SK-N-SH treated with all-trans-retinoic acid at 6 μM for 48 hours (cell line): ENCODE measurements at regions not wholly inside any gene's neighbourhood (a gene's known extent, or its start where the extent isn't known, plus 50 kb on each side); places are given as distances from the start of the nearest gene placed in this dataset.

ENCODE experiments used
- ATAC-seq: fragments of 200-7000 bp; cut with Tn5 transposase; 3 replicates; pipeline ENCODE4 v1.9.1; 2020; ENCODE audit warnings: mild to moderate bottlenecking, moderate library complexity
- ARNTL ChIP-seq: fragments of 450-650 bp; formaldehyde crosslinking; IDR thresholded peaks from 2 replicates; pipeline ENCODE4 v1.5.0; 2020; ENCODE audit warnings: low read depth, mild to moderate bottlenecking, moderate library complexity, borderline replicate concordance
- BACH2 ChIP-seq: fragments of 250-450 bp; sonication (Bioruptor Pico); IDR thresholded peaks from 2 replicates; pipeline ENCODE4 v1.9.0; 2021; ENCODE audit warnings: mild to moderate bottlenecking, borderline replicate concordance
- CSDC2 ChIP-seq: fragments of 250-450 bp; sonication (Bioruptor Pico); IDR thresholded peaks from 2 replicates; pipeline ENCODE4 v1.5.0; 2020; ENCODE audit warnings: mild to moderate bottlenecking, moderate library complexity
- ESRRG ChIP-seq: fragments of 250-450 bp; sonication (Bioruptor Pico); IDR thresholded peaks from 2 replicates; pipeline ENCODE4 v1.6.1; 2021; ENCODE audit warnings: mild to moderate bottlenecking
- GLIS3 ChIP-seq: fragments of 250-450 bp; sonication (Bioruptor Pico); IDR thresholded peaks from 2 replicates; pipeline ENCODE4 v1.5.0; 2020; ENCODE audit warnings: mild to moderate bottlenecking, moderate library complexity
- ISL1 ChIP-seq: fragments of 250-450 bp; sonication (Bioruptor Pico); IDR thresholded peaks from 2 replicates; pipeline ENCODE4 v2.1.2; 2022; ENCODE audit warnings: mild to moderate bottlenecking, moderate library complexity
- RARB ChIP-seq: fragments of 250-450 bp; sonication (Bioruptor Pico); IDR thresholded peaks from 2 replicates; pipeline ENCODE4 v1.8.0; 2021; ENCODE audit warnings: mild to moderate bottlenecking, moderate library complexity
- SNAI2 ChIP-seq: fragments of 250-450 bp; sonication (Bioruptor Pico); IDR thresholded peaks from 2 replicates; pipeline ENCODE4 v1.5.0; 2020; ENCODE audit warnings: mild to moderate bottlenecking, moderate library complexity
- TOX ChIP-seq: fragments of 250-450 bp; sonication (Bioruptor Pico); IDR thresholded peaks from 2 replicates; pipeline ENCODE4 v1.8.0; 2021; ENCODE audit warnings: mild to moderate bottlenecking, moderate library complexity, borderline replicate concordance
- ZC3H10 ChIP-seq: fragments of 250-450 bp; sonication (Bioruptor Pico); IDR thresholded peaks from 2 replicates; pipeline ENCODE4 v1.5.1; 2021; ENCODE audit warnings: mild to moderate bottlenecking, moderate library complexity
- ZFP3 ChIP-seq: fragments of 250-450 bp; sonication (Bioruptor Pico); IDR thresholded peaks from 2 replicates; pipeline ENCODE4 v1.5.0; 2020; ENCODE audit warnings: mild to moderate bottlenecking, moderate library complexity
- ZNF70 ChIP-seq: fragments of 450-650 bp; formaldehyde crosslinking; IDR thresholded peaks from 2 replicates; pipeline ENCODE4 v1.5.0; 2020; ENCODE audit warnings: mild to moderate bottlenecking, moderate library complexity
- ZNF8 ChIP-seq: fragments of 450-650 bp; formaldehyde crosslinking; IDR thresholded peaks from 2 replicates; pipeline ENCODE4 v1.5.0; 2020; ENCODE audit warnings: mild to moderate bottlenecking, moderate library complexity
- TF ChIP-seq, protein P1 (sequence below): fragments of 250-450 bp; sonication (Bioruptor Pico); IDR thresholded peaks from 2 replicates; pipeline ENCODE4 v1.5.0; 2020; ENCODE audit warnings: mild to moderate bottlenecking, moderate library complexity
- TF ChIP-seq, protein P2 (sequence below): fragments of 250-450 bp; sonication (Bioruptor Pico); IDR thresholded peaks from 2 replicates; pipeline ENCODE4 v1.5.1; 2021; ENCODE audit warnings: mild to moderate bottlenecking, moderate library complexity
- TF ChIP-seq, protein P3 (sequence below): fragments of 250-450 bp; sonication (Bioruptor Pico); IDR thresholded peaks from 2 replicates; pipeline ENCODE4 v1.8.0; 2020; ENCODE audit warnings: mild to moderate bottlenecking, moderate library complexity, borderline replicate concordance
- TF ChIP-seq, protein P4 (sequence below): fragments of 250-450 bp; sonication (Bioruptor Pico); IDR thresholded peaks from 2 replicates; pipeline ENCODE4 v1.8.0; 2021; ENCODE audit warnings: low read depth, mild to moderate bottlenecking, moderate library complexity, borderline replicate concordance
- TF ChIP-seq, protein P5 (sequence below): fragments of 250-450 bp; sonication (Bioruptor Pico); IDR thresholded peaks from 2 replicates; pipeline ENCODE4 v1.5.1; 2020; ENCODE audit warnings: low read depth, mild to moderate bottlenecking, moderate library complexity

DNA sequence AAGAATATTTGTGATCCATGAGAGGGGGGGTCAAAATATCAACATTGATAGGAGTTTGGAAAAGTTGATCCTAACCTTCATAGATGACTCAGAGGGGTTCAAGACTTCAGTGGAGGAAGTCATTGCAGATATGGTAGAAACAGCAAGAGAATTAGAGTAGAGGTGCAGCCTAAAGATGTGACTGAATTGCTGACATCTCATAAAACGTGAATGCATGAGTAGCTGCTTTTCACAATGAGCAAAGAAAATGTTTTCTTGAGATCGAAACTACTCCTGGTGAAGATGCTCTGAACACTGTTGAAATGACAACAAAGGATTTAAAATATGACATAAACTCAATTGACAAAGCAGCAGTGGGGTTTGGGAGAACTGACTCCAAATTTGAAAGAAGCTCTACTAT is 700.7 kb upstream of the FZD8 start:
- ATAC-seq, result no peak

DNA sequence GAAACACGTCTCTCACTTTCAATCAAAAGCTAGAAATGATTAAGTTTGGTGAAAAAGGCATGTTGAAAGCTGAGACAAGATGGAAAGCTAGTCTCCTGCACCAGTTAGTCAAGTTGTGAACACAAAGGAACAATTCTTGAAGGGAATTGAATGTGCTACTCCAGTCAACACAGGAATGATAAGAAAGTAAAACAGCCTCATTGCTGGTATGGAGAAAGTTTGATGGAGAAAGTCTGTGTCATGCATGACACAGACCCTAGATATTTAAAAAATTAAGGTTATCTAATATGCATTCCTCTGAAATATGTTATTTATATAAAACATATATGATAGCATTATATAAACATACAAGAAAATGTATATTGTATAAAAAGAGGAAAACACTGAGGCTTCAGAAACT is 699.4 kb upstream of the FZD8 start:
- TF ChIP-seq ZNF8 (CRISPR knock-in tag), result no peak
- no peak for TF ChIP-seq ZFP3 (CRISPR knock-in tag)
- TF ChIP-seq, protein P1, sequence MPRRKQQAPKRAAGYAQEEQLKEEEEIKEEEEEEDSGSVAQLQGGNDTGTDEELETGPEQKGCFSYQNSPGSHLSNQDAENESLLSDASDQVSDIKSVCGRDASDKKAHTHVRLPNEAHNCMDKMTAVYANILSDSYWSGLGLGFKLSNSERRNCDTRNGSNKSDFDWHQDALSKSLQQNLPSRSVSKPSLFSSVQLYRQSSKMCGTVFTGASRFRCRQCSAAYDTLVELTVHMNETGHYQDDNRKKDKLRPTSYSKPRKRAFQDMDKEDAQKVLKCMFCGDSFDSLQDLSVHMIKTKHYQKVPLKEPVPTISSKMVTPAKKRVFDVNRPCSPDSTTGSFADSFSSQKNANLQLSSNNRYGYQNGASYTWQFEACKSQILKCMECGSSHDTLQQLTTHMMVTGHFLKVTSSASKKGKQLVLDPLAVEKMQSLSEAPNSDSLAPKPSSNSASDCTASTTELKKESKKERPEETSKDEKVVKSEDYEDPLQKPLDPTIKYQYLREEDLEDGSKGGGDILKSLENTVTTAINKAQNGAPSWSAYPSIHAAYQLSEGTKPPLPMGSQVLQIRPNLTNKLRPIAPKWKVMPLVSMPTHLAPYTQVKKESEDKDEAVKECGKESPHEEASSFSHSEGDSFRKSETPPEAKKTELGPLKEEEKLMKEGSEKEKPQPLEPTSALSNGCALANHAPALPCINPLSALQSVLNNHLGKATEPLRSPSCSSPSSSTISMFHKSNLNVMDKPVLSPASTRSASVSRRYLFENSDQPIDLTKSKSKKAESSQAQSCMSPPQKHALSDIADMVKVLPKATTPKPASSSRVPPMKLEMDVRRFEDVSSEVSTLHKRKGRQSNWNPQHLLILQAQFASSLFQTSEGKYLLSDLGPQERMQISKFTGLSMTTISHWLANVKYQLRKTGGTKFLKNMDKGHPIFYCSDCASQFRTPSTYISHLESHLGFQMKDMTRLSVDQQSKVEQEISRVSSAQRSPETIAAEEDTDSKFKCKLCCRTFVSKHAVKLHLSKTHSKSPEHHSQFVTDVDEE (CRISPR knock-in tag), result no peak
- TF ChIP-seq BACH2 (CRISPR knock-in tag), result no peak
- TF ChIP-seq, protein P2, sequence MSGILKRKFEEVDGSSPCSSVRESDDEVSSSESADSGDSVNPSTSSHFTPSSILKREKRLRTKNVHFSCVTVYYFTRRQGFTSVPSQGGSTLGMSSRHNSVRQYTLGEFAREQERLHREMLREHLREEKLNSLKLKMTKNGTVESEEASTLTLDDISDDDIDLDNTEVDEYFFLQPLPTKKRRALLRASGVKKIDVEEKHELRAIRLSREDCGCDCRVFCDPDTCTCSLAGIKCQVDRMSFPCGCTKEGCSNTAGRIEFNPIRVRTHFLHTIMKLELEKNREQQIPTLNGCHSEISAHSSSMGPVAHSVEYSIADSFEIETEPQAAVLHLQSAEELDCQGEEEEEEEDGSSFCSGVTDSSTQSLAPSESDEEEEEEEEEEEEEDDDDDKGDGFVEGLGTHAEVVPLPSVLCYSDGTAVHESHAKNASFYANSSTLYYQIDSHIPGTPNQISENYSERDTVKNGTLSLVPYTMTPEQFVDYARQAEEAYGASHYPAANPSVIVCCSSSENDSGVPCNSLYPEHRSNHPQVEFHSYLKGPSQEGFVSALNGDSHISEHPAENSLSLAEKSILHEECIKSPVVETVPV, result no peak
- TF ChIP-seq ARNTL (CRISPR knock-in tag), result no peak
- TF ChIP-seq TOX, result no peak
- no peak for ATAC-seq

More for the DNA sequence above, 700.7 kb upstream of the FZD8 start:
- TF ChIP-seq ISL1 (CRISPR knock-in tag) (no peak), TOX (no peak), ARNTL (CRISPR knock-in tag) (no peak), CSDC2 (CRISPR knock-in tag) (no peak), ZC3H10 (CRISPR knock-in tag) (no peak), GLIS3 (no peak), SNAI2 (CRISPR knock-in tag) (no peak)
- TF ChIP-seq, protein P3, sequence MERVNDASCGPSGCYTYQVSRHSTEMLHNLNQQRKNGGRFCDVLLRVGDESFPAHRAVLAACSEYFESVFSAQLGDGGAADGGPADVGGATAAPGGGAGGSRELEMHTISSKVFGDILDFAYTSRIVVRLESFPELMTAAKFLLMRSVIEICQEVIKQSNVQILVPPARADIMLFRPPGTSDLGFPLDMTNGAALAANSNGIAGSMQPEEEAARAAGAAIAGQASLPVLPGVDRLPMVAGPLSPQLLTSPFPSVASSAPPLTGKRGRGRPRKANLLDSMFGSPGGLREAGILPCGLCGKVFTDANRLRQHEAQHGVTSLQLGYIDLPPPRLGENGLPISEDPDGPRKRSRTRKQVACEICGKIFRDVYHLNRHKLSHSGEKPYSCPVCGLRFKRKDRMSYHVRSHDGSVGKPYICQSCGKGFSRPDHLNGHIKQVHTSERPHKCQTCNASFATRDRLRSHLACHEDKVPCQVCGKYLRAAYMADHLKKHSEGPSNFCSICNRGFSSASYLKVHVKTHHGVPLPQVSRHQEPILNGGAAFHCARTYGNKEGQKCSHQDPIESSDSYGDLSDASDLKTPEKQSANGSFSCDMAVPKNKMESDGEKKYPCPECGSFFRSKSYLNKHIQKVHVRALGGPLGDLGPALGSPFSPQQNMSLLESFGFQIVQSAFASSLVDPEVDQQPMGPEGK (CRISPR knock-in tag), result no peak

DNA sequence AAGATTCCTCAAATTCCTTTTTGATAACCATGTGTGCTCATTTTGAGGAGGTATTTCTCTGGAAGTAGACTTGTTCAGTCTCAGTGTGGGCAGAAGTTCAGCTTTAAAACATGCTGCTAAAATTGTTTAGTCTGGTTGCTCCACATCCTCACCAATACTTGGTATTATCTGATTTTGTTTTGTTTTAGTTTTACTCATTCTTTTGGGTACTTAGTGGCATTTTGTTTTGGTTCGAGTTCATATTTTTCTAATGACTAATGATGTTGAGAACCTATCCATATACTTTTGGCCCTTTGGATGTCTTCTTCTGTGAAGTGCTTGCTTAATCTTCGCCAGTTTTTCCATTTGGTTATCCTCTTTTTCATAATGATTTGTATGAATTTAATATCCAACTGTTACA is 694.2 kb upstream of the FZD8 start:
- no peak for ATAC-seq
- TF ChIP-seq BACH2 (CRISPR knock-in tag) (no peak), RARB (CRISPR knock-in tag) (no peak), ARNTL (CRISPR knock-in tag) (no peak), ZNF70 (no peak), ISL1 (CRISPR knock-in tag) (no peak), ESRRG (no peak), ZFP3 (CRISPR knock-in tag) (no peak), GLIS3 (no peak), CSDC2 (CRISPR knock-in tag) (no peak), ZNF8 (CRISPR knock-in tag) (no peak)
- TF ChIP-seq, protein P1 (CRISPR knock-in tag), result no peak
- TF ChIP-seq, protein P4, sequence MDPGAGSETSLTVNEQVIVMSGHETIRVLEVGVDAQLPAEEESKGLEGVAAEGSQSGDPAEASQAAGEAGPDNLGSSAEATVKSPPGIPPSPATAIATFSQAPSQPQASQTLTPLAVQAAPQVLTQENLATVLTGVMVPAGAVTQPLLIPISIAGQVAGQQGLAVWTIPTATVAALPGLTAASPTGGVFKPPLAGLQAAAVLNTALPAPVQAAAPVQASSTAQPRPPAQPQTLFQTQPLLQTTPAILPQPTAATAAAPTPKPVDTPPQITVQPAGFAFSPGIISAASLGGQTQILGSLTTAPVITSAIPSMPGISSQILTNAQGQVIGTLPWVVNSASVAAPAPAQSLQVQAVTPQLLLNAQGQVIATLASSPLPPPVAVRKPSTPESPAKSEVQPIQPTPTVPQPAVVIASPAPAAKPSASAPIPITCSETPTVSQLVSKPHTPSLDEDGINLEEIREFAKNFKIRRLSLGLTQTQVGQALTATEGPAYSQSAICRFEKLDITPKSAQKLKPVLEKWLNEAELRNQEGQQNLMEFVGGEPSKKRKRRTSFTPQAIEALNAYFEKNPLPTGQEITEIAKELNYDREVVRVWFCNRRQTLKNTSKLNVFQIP (CRISPR knock-in tag), result no peak
- TF ChIP-seq, protein P5, sequence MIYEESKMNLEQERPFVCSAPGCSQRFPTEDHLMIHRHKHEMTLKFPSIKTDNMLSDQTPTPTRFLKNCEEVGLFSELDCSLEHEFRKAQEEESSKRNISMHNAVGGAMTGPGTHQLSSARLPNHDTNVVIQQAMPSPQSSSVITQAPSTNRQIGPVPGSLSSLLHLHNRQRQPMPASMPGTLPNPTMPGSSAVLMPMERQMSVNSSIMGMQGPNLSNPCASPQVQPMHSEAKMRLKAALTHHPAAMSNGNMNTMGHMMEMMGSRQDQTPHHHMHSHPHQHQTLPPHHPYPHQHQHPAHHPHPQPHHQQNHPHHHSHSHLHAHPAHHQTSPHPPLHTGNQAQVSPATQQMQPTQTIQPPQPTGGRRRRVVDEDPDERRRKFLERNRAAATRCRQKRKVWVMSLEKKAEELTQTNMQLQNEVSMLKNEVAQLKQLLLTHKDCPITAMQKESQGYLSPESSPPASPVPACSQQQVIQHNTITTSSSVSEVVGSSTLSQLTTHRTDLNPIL (CRISPR knock-in tag), result no peak
- TF ChIP-seq, protein P3 (CRISPR knock-in tag), result no peak
